Spleen (tissue), 11 donors: ENCODE measurements at regions not wholly inside any gene's neighbourhood (a gene's known extent, or its start where the extent isn't known, plus 50 kb on each side); places are given as distances from the start of the nearest gene placed in this dataset.

Experiments
- DNase-seq: peaks from one replicate; pipeline ENCODE4 v3.0.0-alpha.2; 2020
- H3K27ac ChIP-seq, 8 donors: fragments of 200-600 bp; sonication (generic) in 7 of 8; 1 replicate in 4 of 8; 2 replicates in 4 of 8; pipeline versions ENCODE4 v1.5.0 to v1.8.0; 2016 to 2021; ENCODE audit warnings: inconsistent platforms in 4 of 8, mild to moderate bottlenecking in 4 of 8, moderate library complexity in 1 of 8
- H3K27me3 ChIP-seq, 7 donors: fragments of 200-600 bp; sonication (generic) in 6 of 7; replicated peaks in 1 of 7; 1 replicate in 4 of 7; 2 replicates in 3 of 7; pipeline versions ENCODE4 v1.5.0 to v1.8.0; 2016 to 2021; ENCODE audit warnings: inconsistent platforms in 3 of 7, mild to moderate bottlenecking in 1 of 7
- H3K36me3 ChIP-seq, 6 donors: fragments of 200-600 bp; sonication (generic) in 5 of 6; 1 replicate in 4 of 6; 2 replicates in 2 of 6; pipeline versions ENCODE4 v1.5.0 to v1.8.0; 2016 to 2021; ENCODE audit warnings: inconsistent platforms in 2 of 6
- H3K4me1 ChIP-seq, 6 donors: fragments of 200-600 bp; sonication (generic) in 5 of 6; 1 replicate in 3 of 6; 2 replicates in 3 of 6; pipeline versions ENCODE4 v1.5.0 to v1.8.0; 2016 to 2021; ENCODE audit warnings: inconsistent platforms in 3 of 6
- H3K4me3 ChIP-seq, 8 donors: fragments of 200-600 bp; sonication (generic) in 7 of 8; 1 replicate in 4 of 8; 2 replicates in 4 of 8; pipeline versions ENCODE4 v1.5.0 to v1.8.0; 2016 to 2021; ENCODE audit warnings: inconsistent platforms in 4 of 8, mild to moderate bottlenecking in 4 of 8, moderate library complexity in 2 of 8
- H3K9me3 ChIP-seq, 8 donors: fragments of 200-600 bp; sonication (generic) in 7 of 8; 1 replicate in 4 of 8; 2 replicates in 4 of 8; pipeline versions ENCODE4 v1.5.0 to v1.8.0; 2016 to 2021; ENCODE audit warnings: inconsistent platforms in 4 of 8
- CTCF ChIP-seq, 11 experiments: fragments of 200-600 bp in 7 of 11; fragments of 450-650 bp in 4 of 11; sonication (generic) in 4 of 11; IDR thresholded peaks in 8 of 11; conservative IDR thresholded peaks in 3 of 11; 1 replicate in 7 of 11; 2 replicates in 4 of 11; pipeline versions ENCODE4 v1.4.0 to v1.8.0; 2016 to 2021; ENCODE audit warnings: antibody characterized with exemption in 11 of 11, inconsistent platforms in 4 of 11, mild to moderate bottlenecking in 1 of 11
- POLR2A ChIP-seq, 3 donors: fragments of 450-650 bp; IDR thresholded peaks; one replicate each; pipeline ENCODE4 v1.5.1; 2017; ENCODE audit warnings: antibody characterized with exemption in 3 of 3, mild to moderate bottlenecking in 1 of 3
- POLR2AphosphoS5 ChIP-seq, 3 donors: sonication (generic); formaldehyde crosslinking; IDR thresholded peaks; one replicate each; pipeline ENCODE4 v1.5.1; 2017; ENCODE audit warnings: antibody characterized with exemption in 3 of 3
- WGBS, 5 donors: extraction: QIAGEN DNeasy Blood & Tissue Kit in 3 of 5; methylation state at CpG; one replicate each; pipeline versions ENCODE4 v1.1.5 to v1.1.7; 2013 to 2018; 5-methylcytosine and 5-hydroxymethylcytosine counted together
- intact Hi-C: fragments of 100-400 bp; cut with DNase I; formaldehyde crosslinking; loops from one replicate; pipeline ENCODE4 v1.15.0; 2023; ENCODE audit warnings: low total_unique reads
- donor health status: healthy with polysubstance abuse.
- donor health status: DM: no; HTN: no; CAD: no; lungs with moderate emphysema.
- donor health status: DM: no; HTN: no; CAD: no.
- donor health status: Bipolar disorder and iron deficiency.
- donor health status: healthy.
- donor health status: DM: no; HTN: no; CAD: no.
- donor health status: DM: yes; HTN: yes; CAD: no.

GRCh38 chr9:95605816-95606488 is 89.2 kb upstream of the PTCH1 start:
- no peaks in the 10 kb centered on the region for H3K9me3 ChIP-seq
- H3K27ac ChIP-seq, result no peak overlapping the region
- TF ChIP-seq POLR2A (IDR thresholded peaks at IDR 0.05), result no peak
- no peak for TF ChIP-seq POLR2AphosphoS5 (IDR thresholded peaks at IDR 0.05)
- H3K27me3 ChIP-seq, result no peaks in the 10 kb centered on the region
- 84 to 89% (median 88%) methylated on average over 10 of the region's 10 CpGs for WGBS, 5 donors
- no peak for DNase-seq
- H3K4me1 ChIP-seq, result no peaks in the 10 kb centered on the region
- H3K36me3 ChIP-seq, result no peaks in the 10 kb centered on the region
- intact Hi-C loops, result no loop called here
- no peak overlapping the region for H3K4me3 ChIP-seq

GRCh38 chr9:95605101-95605500 is 88.3 kb upstream of the PTCH1 start:
- no peaks in the 10 kb centered on the region for H3K27me3 ChIP-seq
- WGBS, 5 donors, result 70 to 94% (median 76%) methylated on average over 6 of the region's 6 CpGs
- H3K9me3 ChIP-seq, result no peaks in the 10 kb centered on the region
- no peak for TF ChIP-seq CTCF (IDR thresholded peaks at IDR 0.05 in 8 of 11, conservative IDR thresholded peaks at IDR 0.05 in 3 of 11)
- TF ChIP-seq POLR2AphosphoS5 (IDR thresholded peaks at IDR 0.05), result no peak
- no peak for TF ChIP-seq POLR2A (IDR thresholded peaks at IDR 0.05)
- no peak overlapping the region for H3K4me3 ChIP-seq
- no peak for DNase-seq
- H3K4me1 ChIP-seq, result peaks cover 0 to 5% (median 0%) of the 10 kb centered on the region in 6 donors
- no peaks in the 10 kb centered on the region for H3K36me3 ChIP-seq
- no peak overlapping the region for H3K27ac ChIP-seq
- intact Hi-C loops, result no loop called here

- 64 to 83% (median 69%) methylated on average over 2 of the region's 2 CpGs for WGBS, 5 donors
- H3K27ac ChIP-seq, result peak overlapping the region in 7 of 8 donors; percentile 8 to 76 (median 47)
- TF ChIP-seq POLR2A (IDR thresholded peaks at IDR 0.05), result no peak
- no peak for TF ChIP-seq CTCF (IDR thresholded peaks at IDR 0.05 in 8 of 11, conservative IDR thresholded peaks at IDR 0.05 in 3 of 11)
- TF ChIP-seq POLR2AphosphoS5 (IDR thresholded peaks at IDR 0.05), result no peak
- H3K36me3 ChIP-seq, result no peaks in the 10 kb centered on the region
- H3K4me1 ChIP-seq, result peaks cover 0 to 12% (median 0%) of the 10 kb centered on the region in 6 donors
- no peaks in the 10 kb centered on the region for H3K9me3 ChIP-seq
- intact Hi-C loops, result no loop called here
- DNase-seq, result no peak
- H3K27me3 ChIP-seq, result no peaks in the 10 kb centered on the region
- no peak overlapping the region for H3K4me3 ChIP-seq
Measured at GRCh38 chr9:95598236-95598635, 81.5 kb upstream of the PTCH1 start.

DNA sequence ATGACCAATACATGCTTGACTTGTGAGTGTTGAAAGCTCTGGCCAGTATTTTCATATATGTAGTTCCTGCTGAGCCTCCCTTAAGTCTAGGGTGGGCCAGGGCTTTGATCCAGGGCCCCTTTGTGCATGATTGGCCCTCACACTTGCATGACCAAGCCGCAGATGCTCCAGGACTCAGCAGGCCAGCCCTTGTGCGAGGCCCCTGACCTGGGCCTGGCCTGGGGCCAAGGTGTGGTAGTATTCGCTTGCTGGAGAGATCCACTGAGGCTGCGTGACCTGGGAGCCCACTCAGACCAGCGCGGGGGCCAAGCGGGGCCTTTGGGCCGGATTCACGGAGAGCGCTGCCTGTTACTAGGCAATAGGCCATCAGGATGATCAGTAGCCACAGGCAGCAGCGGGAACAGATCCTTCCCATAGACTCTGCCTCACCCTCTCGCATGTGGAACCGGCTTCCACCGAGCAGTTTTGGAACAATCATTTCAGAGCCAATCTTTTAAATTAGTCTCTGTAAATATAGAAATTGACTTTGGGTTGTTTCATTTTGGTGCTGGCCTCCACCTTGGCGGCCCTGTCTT is 79.0 kb upstream of the PTCH1 start:
- WGBS, 5 donors, result 93 to 97% (median 94%) methylated on average over 9 to 15 of the region's 15 CpGs
- H3K4me1 ChIP-seq, result peaks cover 0 to 12% (median 0%) of the 10 kb centered on the region in 6 donors
- TF ChIP-seq POLR2AphosphoS5 (IDR thresholded peaks at IDR 0.05), result no peak
- TF ChIP-seq POLR2A (IDR thresholded peaks at IDR 0.05), result no peak
- TF ChIP-seq CTCF (IDR thresholded peaks at IDR 0.05 in 8 of 11, conservative IDR thresholded peaks at IDR 0.05 in 3 of 11), result no peak

More for the DNA sequence above, 79.0 kb upstream of the PTCH1 start:
- H3K4me3 ChIP-seq, result no peak overlapping the region
- DNase-seq, result no peak
- no peaks in the 10 kb centered on the region for H3K9me3 ChIP-seq
- H3K27me3 ChIP-seq, result no peaks in the 10 kb centered on the region
- no peaks in the 10 kb centered on the region for H3K36me3 ChIP-seq
- H3K27ac ChIP-seq, result no peak overlapping the region
- intact Hi-C loops, result no loop called here
